IMR-90 (cell line): ENCODE measurements at regions not wholly inside any gene's neighbourhood (a gene's known extent, or its start where the extent isn't known, plus 50 kb on each side); places are given as distances from the start of the nearest gene placed in this dataset.

Experiments
- ATAC-seq: fragments of 200-7000 bp; cut with Tn5 transposase; 2 replicates; pipeline ENCODE4 v1.9.1; 2020; ENCODE audit warnings: low read depth, mild to moderate bottlenecking, moderate library complexity
- BruUV-seq: library from RNA; stranded (reverse); fragments of 400-500 nt; replicated peaks from 2 replicates; lab custom pipeline; 2021; lab: Mats Ljungman, UMichigan
- CTCF ChIA-PET: fragments of 300-600 bp; formaldehyde crosslinking; extraction: SDS; loops from one replicate; lab custom pipeline; 2021; ENCODE audit warnings: antibody characterized with exemption; lab: Yijun Ruan, JAX
- POLR2A ChIA-PET: fragments of 300-600 bp; sonication (Branson Sonifier 250); formaldehyde crosslinking; loops from one replicate; lab custom pipeline; 2022; ENCODE audit warnings: antibody characterized with exemption; ENCODE audit not compliant: unreplicated experiment; lab: Charles Lee
- DNase-seq: peaks from one replicate; pipeline ENCODE4 v3.0.0; 2013
- H2AFZ ChIP-seq: replicated peaks from 2 replicates; pipeline ENCODE3; 2013; ENCODE audit warnings: low read length, mild to moderate bottlenecking; ENCODE audit not compliant: poor library complexity
- H2AK5ac ChIP-seq: 2 replicates; pipeline ENCODE4 v1.6.1; 2013; ENCODE audit warnings: low read depth, low read length, inconsistent platforms
- H2AK9ac ChIP-seq: replicated peaks from 2 replicates; pipeline ENCODE3; 2013; ENCODE audit warnings: mild to moderate bottlenecking, low read depth, low read length, moderate library complexity; ENCODE audit not compliant: poor library complexity
- H2BK120ac ChIP-seq: 2 replicates; pipeline ENCODE4 v1.6.1; 2013; ENCODE audit warnings: low read depth, low read length, inconsistent platforms
- H2BK15ac ChIP-seq: 3 replicates; pipeline ENCODE4 v1.6.1; 2013; ENCODE audit warnings: low read depth, low read length, inconsistent platforms
- H2BK20ac ChIP-seq: 2 replicates; pipeline ENCODE4 v1.6.1; 2013; ENCODE audit warnings: low read depth, mild to moderate bottlenecking, inconsistent platforms, low read length, moderate library complexity
- H2BK5ac ChIP-seq: 2 replicates; pipeline ENCODE4 v1.6.1; 2013; ENCODE audit warnings: mild to moderate bottlenecking, low read depth, low read length, inconsistent platforms; ENCODE audit not compliant: poor library complexity, severe bottlenecking
- H3K14ac ChIP-seq: replicated peaks from 2 replicates; pipeline ENCODE4 v1.6.1; 2013; ENCODE audit warnings: low read depth, low read length, inconsistent platforms
- H3K18ac ChIP-seq: 2 replicates; pipeline ENCODE4 v1.6.1; 2013; ENCODE audit warnings: low read depth, low read length, control low read depth
- H3K23ac ChIP-seq: 2 replicates; pipeline ENCODE4 v1.6.1; 2013; ENCODE audit warnings: low read depth, low read length, inconsistent platforms
- H3K27ac ChIP-seq: 2 replicates; pipeline ENCODE4 v1.5.1; 2013; ENCODE audit warnings: mild to moderate bottlenecking, control low read depth, low read length; ENCODE audit not compliant: insufficient read depth
- H3K27me3 ChIP-seq: 2 replicates; pipeline ENCODE4 v1.6.1; 2013; ENCODE audit warnings: low read length; ENCODE audit not compliant: control insufficient read depth, insufficient read depth
- H3K36me3 ChIP-seq: 2 replicates; pipeline ENCODE4 v1.6.1; 2013; ENCODE audit warnings: low read length, mixed read lengths; ENCODE audit not compliant: control insufficient read depth, insufficient read depth
- H3K4ac ChIP-seq: 2 replicates; pipeline ENCODE4 v1.6.1; 2013; ENCODE audit warnings: low read depth, low read length, inconsistent platforms
- H3K4me1 ChIP-seq: 2 replicates; pipeline ENCODE4 v1.6.1; 2013; ENCODE audit warnings: low read length, mixed read lengths; ENCODE audit not compliant: control insufficient read depth, insufficient read depth
- H3K4me2 ChIP-seq: 2 replicates; pipeline ENCODE4 v1.6.1; 2013; ENCODE audit warnings: low read depth, mild to moderate bottlenecking, control low read depth, low read length, moderate library complexity
- H3K4me3 ChIP-seq: 2 replicates; pipeline ENCODE4 v1.5.1; 2013; ENCODE audit warnings: low read depth, mild to moderate bottlenecking, control low read depth, low read length, moderate library complexity; ENCODE audit not compliant: insufficient read depth
- H3K56ac ChIP-seq: 2 replicates; pipeline ENCODE4 v1.6.1; 2013; ENCODE audit warnings: low read length, inconsistent platforms; ENCODE audit not compliant: insufficient read depth; ENCODE audit errors: extremely low read depth
- H3K79me1 ChIP-seq, 2 experiments: 2 replicates each; pipeline ENCODE4 v1.6.1; 2013; ENCODE audit warnings: low read length in 2 of 2, inconsistent platforms in 1 of 2, low read depth in 1 of 2
- H3K9ac ChIP-seq: 2 replicates; pipeline ENCODE4 v1.6.1; 2013; ENCODE audit warnings: low read depth, low read length, control low read depth
- H3K9me1 ChIP-seq: 2 replicates; pipeline ENCODE4 v1.6.1; 2013; ENCODE audit warnings: low read length, inconsistent platforms; ENCODE audit not compliant: insufficient read depth
- H3K9me3 ChIP-seq: 2 replicates; pipeline ENCODE4 v1.6.1; 2013; ENCODE audit warnings: low read length; ENCODE audit not compliant: control insufficient read depth, insufficient read depth
- H4K20me1 ChIP-seq: 2 replicates; pipeline ENCODE4 v1.6.1; 2013; ENCODE audit warnings: low read length, inconsistent platforms; ENCODE audit not compliant: insufficient read depth
- H4K5ac ChIP-seq: 2 replicates; pipeline ENCODE4 v1.6.1; 2013; ENCODE audit warnings: mild to moderate bottlenecking, low read depth, low read length, control low read depth
- H4K8ac ChIP-seq, 2 experiments: 2 replicates each; pipeline ENCODE4 v1.6.1; 2013; ENCODE audit warnings: low read depth in 2 of 2, low read length in 2 of 2, control low read depth in 1 of 2, inconsistent platforms in 1 of 2
- H4K91ac ChIP-seq: 2 replicates; pipeline ENCODE4 v1.6.1; 2013; ENCODE audit warnings: low read depth, low read length, inconsistent platforms; ENCODE audit not compliant: insufficient read depth
- BHLHE40 ChIP-seq: fragments of 150-350 bp; IDR thresholded peaks from 2 replicates; pipeline ENCODE4 v1.6.1; 2016; ENCODE audit warnings: mild to moderate bottlenecking, low read depth, low read length
- CEBPB ChIP-seq: IDR thresholded peaks from 2 replicates; pipeline ENCODE4 v1.6.1; 2012; ENCODE audit warnings: low read depth, low read length, improper control_type of control experiment
- CHD1 ChIP-seq: IDR thresholded peaks from 2 replicates; pipeline ENCODE4 v1.6.1; 2012; ENCODE audit warnings: low read depth, low read length, improper control_type of control experiment
- FOS ChIP-seq: fragments of 150-350 bp; IDR thresholded peaks from 2 replicates; pipeline ENCODE4 v1.6.1; 2016; ENCODE audit warnings: low read depth, low read length
- MAFK ChIP-seq: IDR thresholded peaks from 2 replicates; pipeline ENCODE4 v1.6.1; 2012; ENCODE audit warnings: low read depth, low read length, improper control_type of control experiment
- MAZ ChIP-seq: IDR thresholded peaks from 2 replicates; pipeline ENCODE4 v1.6.1; 2012; ENCODE audit warnings: low read depth, mild to moderate bottlenecking, low read length, improper control_type of control experiment, moderate library complexity, borderline replicate concordance
- MXI1 ChIP-seq: IDR thresholded peaks from 2 replicates; pipeline ENCODE4 v1.6.1; 2012; ENCODE audit warnings: low read depth, mild to moderate bottlenecking, low read length, moderate library complexity, borderline replicate concordance
- NFE2L2 ChIP-seq: fragments of 150-350 bp; IDR thresholded peaks from 2 replicates; pipeline ENCODE4 v1.6.1; 2016; ENCODE audit warnings: low read depth, mild to moderate bottlenecking, low read length
- POLR2A ChIP-seq: IDR thresholded peaks from 2 replicates; pipeline ENCODE4 v1.6.1; 2012; ENCODE audit warnings: mild to moderate bottlenecking, low read depth, low read length
- RAD21 ChIP-seq: IDR thresholded peaks from 2 replicates; pipeline ENCODE4 v1.6.1; 2012; ENCODE audit warnings: low read length, improper control_type of control experiment
- RCOR1 ChIP-seq: IDR thresholded peaks from 2 replicates; pipeline ENCODE4 v1.6.1; 2012; ENCODE audit warnings: mild to moderate bottlenecking, low read length, improper control_type of control experiment; ENCODE audit not compliant: insufficient replicate concordance
- RFX5 ChIP-seq: IDR thresholded peaks from 2 replicates; pipeline ENCODE4 v1.8.0; 2012; ENCODE audit warnings: low read depth, mild to moderate bottlenecking, low read length, moderate library complexity
- SMC3 ChIP-seq: fragments of 150-350 bp; IDR thresholded peaks from 2 replicates; pipeline ENCODE4 v1.6.1; 2016; ENCODE audit warnings: low read depth, mild to moderate bottlenecking, antibody characterized with exemption, low read length, moderate library complexity
- WGBS, 2 experiments: methylation state at CpG; one replicate each; pipeline versions ENCODE4 v1.1.5 to v1.1.7; 2013; ENCODE audit warnings: missing lambda C conversion rate in 2 of 2; ENCODE audit not compliant: insufficient read length in 1 of 2; ENCODE audit errors: extremely low coverage in 2 of 2; 5-methylcytosine and 5-hydroxymethylcytosine counted together
- dilution Hi-C: fragments of 300-500 bp; cut with HindIII; formaldehyde crosslinking; loops from one replicate; pipeline ENCODE4 v1.14.3; 2018; ENCODE audit warnings: low sequenced_read_pairs; ENCODE audit not compliant: unreplicated experiment
- in situ Hi-C: fragments of 300-500 bp; cut with MboI; formaldehyde crosslinking; loops from 3 replicates; pipeline ENCODE4 v1.14.3; 2019; ENCODE audit warnings: low sequenced_read_pairs, inconsistent platforms, mixed read lengths
- intact Hi-C: fragments of 100-400 bp; cut with micrococcal nuclease; formaldehyde crosslinking; loops from 2 replicates; pipeline ENCODE4 v1.10.0; 2022
- TF ChIP-seq, protein P1 (sequence below): fragments of 150-350 bp; IDR thresholded peaks from 2 replicates; pipeline ENCODE4 v1.6.1; 2017; ENCODE audit warnings: mild to moderate bottlenecking, antibody characterized with exemption, low read length, low read depth
- TF ChIP-seq, protein P2 (sequence below): fragments of 150-350 bp; IDR thresholded peaks from 2 replicates; pipeline ENCODE4 v1.6.1; 2016; ENCODE audit warnings: low read depth, mild to moderate bottlenecking, low read length, moderate library complexity, borderline replicate concordance
- TF ChIP-seq, protein P3 (sequence below): conservative IDR thresholded peaks from 2 replicates; pipeline ENCODE4 v1.5.1; 2012; ENCODE audit warnings: mild to moderate bottlenecking, low read depth, low read length, improper control_type of control experiment

DNA sequence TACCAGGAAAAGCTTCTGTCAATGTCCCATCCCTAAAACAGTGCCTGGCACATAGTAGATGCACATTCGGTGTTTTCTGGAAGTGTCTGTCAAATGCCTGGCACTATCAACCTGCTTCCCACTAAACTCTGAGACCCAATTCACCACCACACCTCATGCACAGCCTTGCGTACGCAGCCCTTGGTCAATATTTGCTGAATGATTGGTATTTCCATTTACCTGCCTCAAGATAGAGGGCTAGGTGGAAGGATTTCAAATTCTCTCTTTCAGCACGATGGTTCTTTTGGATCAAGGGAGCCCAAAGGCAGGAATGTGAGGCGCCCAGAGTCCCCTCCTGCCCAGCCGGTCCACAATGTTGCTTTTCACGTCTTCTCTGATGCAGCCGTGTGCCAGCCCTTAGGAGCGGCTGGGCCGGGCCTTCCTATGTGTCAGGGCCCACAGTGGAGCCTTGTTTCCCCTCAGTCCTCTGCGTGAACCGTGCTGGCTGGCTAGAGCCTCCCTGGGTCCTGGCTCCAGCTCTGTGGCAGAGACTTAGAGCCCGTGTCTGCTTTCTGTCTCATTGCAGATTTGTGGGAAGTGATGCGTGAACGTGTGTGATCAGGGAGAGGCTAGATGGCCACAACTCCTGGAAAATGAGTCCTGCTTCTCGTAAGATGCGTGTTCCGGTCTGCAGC lies 99.9 kb upstream of the RFLNA start:
- peaks cover 11% of the 10 kb centered on the region for H3K9me3 ChIP-seq
- no peak overlapping the region for H3K27ac ChIP-seq
- no peak overlapping the region for H2BK120ac ChIP-seq
- H3K4me3 ChIP-seq, result no peak overlapping the region
- no peak overlapping the region for H4K91ac ChIP-seq
- no TSS peak for BruUV-seq
- no peaks in the 10 kb centered on the region for H3K4me1 ChIP-seq
- no peak overlapping the region for H2AK9ac ChIP-seq
- no peak overlapping the region for H3K56ac ChIP-seq
- no peak overlapping the region for H3K9ac ChIP-seq
- WGBS, 2 experiments, result 75% methylated on average over 6 of the region's 18 CpGs; no CpG with 5 or more reads in 1 of the 2 experiments
- no peaks in the 10 kb centered on the region for H3K79me1 ChIP-seq
- TF ChIP-seq CHD1 (no peak), BHLHE40 (no peak), SMC3 (no peak), NFE2L2 (no peak), MXI1 (no peak), RAD21 (no peak), MAFK (no peak), FOS (no peak), MAZ (no peak), POLR2A (no peak), RCOR1 (no peak), CEBPB (no peak), RFX5 (no peak)
- TF ChIP-seq, protein P1, sequence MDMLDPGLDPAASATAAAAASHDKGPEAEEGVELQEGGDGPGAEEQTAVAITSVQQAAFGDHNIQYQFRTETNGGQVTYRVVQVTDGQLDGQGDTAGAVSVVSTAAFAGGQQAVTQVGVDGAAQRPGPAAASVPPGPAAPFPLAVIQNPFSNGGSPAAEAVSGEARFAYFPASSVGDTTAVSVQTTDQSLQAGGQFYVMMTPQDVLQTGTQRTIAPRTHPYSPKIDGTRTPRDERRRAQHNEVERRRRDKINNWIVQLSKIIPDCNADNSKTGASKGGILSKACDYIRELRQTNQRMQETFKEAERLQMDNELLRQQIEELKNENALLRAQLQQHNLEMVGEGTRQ, result no peak
- TF ChIP-seq, protein P2, sequence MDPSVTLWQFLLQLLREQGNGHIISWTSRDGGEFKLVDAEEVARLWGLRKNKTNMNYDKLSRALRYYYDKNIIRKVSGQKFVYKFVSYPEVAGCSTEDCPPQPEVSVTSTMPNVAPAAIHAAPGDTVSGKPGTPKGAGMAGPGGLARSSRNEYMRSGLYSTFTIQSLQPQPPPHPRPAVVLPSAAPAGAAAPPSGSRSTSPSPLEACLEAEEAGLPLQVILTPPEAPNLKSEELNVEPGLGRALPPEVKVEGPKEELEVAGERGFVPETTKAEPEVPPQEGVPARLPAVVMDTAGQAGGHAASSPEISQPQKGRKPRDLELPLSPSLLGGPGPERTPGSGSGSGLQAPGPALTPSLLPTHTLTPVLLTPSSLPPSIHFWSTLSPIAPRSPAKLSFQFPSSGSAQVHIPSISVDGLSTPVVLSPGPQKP, result no peak
- TF ChIP-seq, protein P3, sequence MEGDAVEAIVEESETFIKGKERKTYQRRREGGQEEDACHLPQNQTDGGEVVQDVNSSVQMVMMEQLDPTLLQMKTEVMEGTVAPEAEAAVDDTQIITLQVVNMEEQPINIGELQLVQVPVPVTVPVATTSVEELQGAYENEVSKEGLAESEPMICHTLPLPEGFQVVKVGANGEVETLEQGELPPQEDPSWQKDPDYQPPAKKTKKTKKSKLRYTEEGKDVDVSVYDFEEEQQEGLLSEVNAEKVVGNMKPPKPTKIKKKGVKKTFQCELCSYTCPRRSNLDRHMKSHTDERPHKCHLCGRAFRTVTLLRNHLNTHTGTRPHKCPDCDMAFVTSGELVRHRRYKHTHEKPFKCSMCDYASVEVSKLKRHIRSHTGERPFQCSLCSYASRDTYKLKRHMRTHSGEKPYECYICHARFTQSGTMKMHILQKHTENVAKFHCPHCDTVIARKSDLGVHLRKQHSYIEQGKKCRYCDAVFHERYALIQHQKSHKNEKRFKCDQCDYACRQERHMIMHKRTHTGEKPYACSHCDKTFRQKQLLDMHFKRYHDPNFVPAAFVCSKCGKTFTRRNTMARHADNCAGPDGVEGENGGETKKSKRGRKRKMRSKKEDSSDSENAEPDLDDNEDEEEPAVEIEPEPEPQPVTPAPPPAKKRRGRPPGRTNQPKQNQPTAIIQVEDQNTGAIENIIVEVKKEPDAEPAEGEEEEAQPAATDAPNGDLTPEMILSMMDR, result no peak
- peaks cover 19% of the 10 kb centered on the region for H3K27me3 ChIP-seq
- dilution Hi-C loops (no loop called here), in situ Hi-C loops (no loop called here), intact Hi-C loops (no loop called here)
- H3K4ac ChIP-seq, result no peak overlapping the region
- no peak overlapping the region for H3K18ac ChIP-seq
- no peak overlapping the region for H2AFZ ChIP-seq
- H3K4me2 ChIP-seq, result no peak overlapping the region
- ChIA-PET CTCF (no interaction called here), POLR2A (no interaction called here)
- ATAC-seq (no peak), DNase-seq (no peak)
- no peak overlapping the region for H2AK5ac ChIP-seq
- no peaks in the 10 kb centered on the region for H3K36me3 ChIP-seq
- H4K5ac ChIP-seq, result no peak overlapping the region
- H4K20me1 ChIP-seq, result no peaks in the 10 kb centered on the region
- H2BK20ac ChIP-seq, result no peak overlapping the region
- no peak overlapping the region for H2BK15ac ChIP-seq
- no peak overlapping the region for H3K14ac ChIP-seq
- no peak overlapping the region for H2BK5ac ChIP-seq
- no peaks in the 10 kb centered on the region for H3K9me1 ChIP-seq
- H4K8ac ChIP-seq, result no peak overlapping the region
- no peak overlapping the region for H3K23ac ChIP-seq
